Brain microvascular endothelial cell (primary cell): ENCODE measurements at regions not wholly inside any gene's neighbourhood (a gene's known extent, or its start where the extent isn't known, plus 50 kb on each side); places are given as distances from the start of the nearest gene placed in this dataset.

ENCODE experiments used
- DNase-seq: peaks from one replicate; pipeline ENCODE4 v3.0.0-alpha.2; 2020
- H3K27ac ChIP-seq: fragments of 250-450 bp; sonication (Bioruptor Pico); 2 replicates; pipeline ENCODE4 v1.5.1; 2020; ENCODE audit warnings: mild to moderate bottlenecking, moderate library complexity
- H3K27me3 ChIP-seq: fragments of 250-450 bp; sonication (Bioruptor Pico); replicated peaks from 2 replicates; pipeline ENCODE4 v1.5.1; 2020; ENCODE audit warnings: mild to moderate bottlenecking
- H3K36me3 ChIP-seq: fragments of 250-450 bp; sonication (Bioruptor Pico); replicated peaks from 2 replicates; pipeline ENCODE4 v1.5.1; 2020; ENCODE audit warnings: mild to moderate bottlenecking
- H3K4me3 ChIP-seq: 2 replicates; pipeline ENCODE4 v1.5.1; 2011; ENCODE audit warnings: low read depth, mild to moderate bottlenecking, control low read depth, low read length, moderate library complexity
- CTCF ChIP-seq: IDR thresholded peaks from 2 replicates; pipeline ENCODE4 v1.5.1; 2011; ENCODE audit warnings: low read depth, mild to moderate bottlenecking, moderate library complexity, low read length, control low read depth, inconsistent platforms; ENCODE audit errors: missing control alignments
- in situ Hi-C: cut with HindIII; loops from 2 replicates; pipeline ENCODE4 v1.10.0; 2017; ENCODE audit warnings: low sequenced_read_pairs, low pct_ligation_motif_present

DNA sequence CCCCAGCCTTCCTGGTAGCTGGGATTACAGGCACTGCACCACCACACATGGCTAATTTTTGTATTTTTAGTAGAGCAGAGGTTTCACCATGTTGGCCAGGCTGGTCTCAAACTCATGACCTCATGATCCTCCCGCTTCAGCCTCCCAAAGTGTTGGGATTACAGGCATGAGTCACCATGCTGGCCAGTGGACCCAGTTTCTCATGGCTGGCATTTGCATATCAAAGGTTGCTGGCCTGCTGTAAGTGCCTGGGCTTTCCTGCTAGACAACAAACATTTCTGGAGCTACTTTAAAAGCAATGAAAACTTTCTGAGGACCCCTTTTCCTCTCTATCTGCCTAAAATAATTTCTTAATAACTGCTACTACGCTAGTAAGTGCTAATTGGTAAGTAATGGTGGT lies 228.2 kb downstream of the PCDH10 start:
- Histone ChIP-seq H3K4me3 (no peak overlapping the region), H3K27me3 (no peaks in the 10 kb centered on the region), H3K27ac (no peak overlapping the region), H3K36me3 (no peaks in the 10 kb centered on the region)
- in situ Hi-C loops: no loop called here
- no peak for TF ChIP-seq CTCF
- no peak for DNase-seq

- H3K27ac ChIP-seq: no peak overlapping the region
- TF ChIP-seq CTCF: no peak
- H3K4me3 ChIP-seq: no peak overlapping the region
- H3K27me3 ChIP-seq: no peaks in the 10 kb centered on the region
- H3K36me3 ChIP-seq: no peaks in the 10 kb centered on the region
- in situ Hi-C loops: no loop called here
- no peak for DNase-seq
Measured at GRCh38 chr4:133372699-133373098, 223.6 kb downstream of the PCDH10 start.

- in situ Hi-C loops: no loop called here
- Histone ChIP-seq H3K36me3 (no peaks in the 10 kb centered on the region), H3K27ac (no peak overlapping the region), H3K27me3 (no peaks in the 10 kb centered on the region), H3K4me3 (no peak overlapping the region)
- no peak for TF ChIP-seq CTCF
- no peak for DNase-seq
Measured at GRCh38 chr4:133355633-133356032, 206.5 kb downstream of the PCDH10 start.

DNA sequence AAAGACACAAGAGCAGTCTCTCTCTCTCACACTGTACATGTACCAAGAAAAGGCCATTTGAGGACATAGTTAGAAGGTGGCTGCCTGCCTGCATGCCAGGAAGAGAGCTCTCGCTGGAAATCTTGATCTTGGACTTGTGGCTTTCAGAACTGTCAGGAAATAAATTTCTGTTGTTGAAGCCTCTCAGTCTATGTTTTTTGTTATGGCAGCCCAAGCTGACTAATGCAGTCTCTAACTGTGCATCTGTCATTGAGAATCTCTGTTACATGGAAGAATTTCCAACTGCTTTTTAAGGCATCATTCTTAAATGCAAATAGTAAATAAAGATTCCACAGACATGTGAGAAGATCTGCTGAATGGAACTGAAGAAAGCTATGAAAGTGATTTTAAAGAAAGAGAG lies 198.3 kb downstream of the PCDH10 start:
- H3K27me3 ChIP-seq: no peaks in the 10 kb centered on the region
- in situ Hi-C loops: no loop called here
- no peaks in the 10 kb centered on the region for H3K36me3 ChIP-seq
- TF ChIP-seq CTCF: no peak
- H3K4me3 ChIP-seq: no peak overlapping the region
- H3K27ac ChIP-seq: no peak overlapping the region
- no peak for DNase-seq

DNA sequence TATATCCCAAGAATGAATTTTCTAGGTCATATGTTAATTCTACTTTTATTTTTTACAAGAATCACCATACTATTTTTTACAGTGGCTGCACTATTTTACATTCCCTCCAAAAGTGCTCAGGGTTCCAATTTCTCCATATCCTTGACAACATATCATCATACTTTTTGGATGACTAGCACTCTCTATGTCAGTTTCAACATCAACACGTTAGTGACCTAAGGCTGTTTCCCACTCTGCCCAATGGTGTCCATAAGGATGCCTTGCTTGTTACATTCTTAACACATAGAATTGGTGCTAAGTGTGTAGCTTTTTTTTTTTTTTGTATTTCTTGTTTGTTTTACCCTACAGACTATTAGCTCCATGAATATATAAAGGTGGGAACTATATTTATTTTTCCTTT lies 175.4 kb downstream of the PCDH10 start:
- H3K27ac ChIP-seq: no peak overlapping the region
- in situ Hi-C loops: no loop called here
- no peaks in the 10 kb centered on the region for H3K27me3 ChIP-seq
- no peak for DNase-seq
- no peak for TF ChIP-seq CTCF
- H3K4me3 ChIP-seq: no peak overlapping the region
- H3K36me3 ChIP-seq: no peaks in the 10 kb centered on the region

DNA sequence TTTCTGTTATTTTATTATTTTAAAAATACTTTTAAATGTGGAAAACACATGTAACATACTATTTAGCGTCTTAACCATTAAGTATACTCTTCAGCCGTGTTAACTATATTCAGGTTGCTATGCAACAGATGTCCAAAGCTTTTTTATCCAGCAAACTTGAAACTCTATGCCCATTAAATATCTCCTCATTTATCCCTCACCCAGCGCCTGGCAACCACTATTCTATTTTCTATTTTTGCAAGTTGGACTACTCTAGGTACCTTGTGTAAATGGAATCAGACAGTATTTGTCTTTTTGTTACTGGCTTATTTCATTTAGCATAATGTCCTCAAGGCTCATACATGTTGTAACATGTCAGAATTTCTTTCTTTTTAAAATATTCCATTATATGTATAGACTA lies 174.6 kb downstream of the PCDH10 start:
- Histone ChIP-seq H3K27ac (no peak overlapping the region), H3K27me3 (no peaks in the 10 kb centered on the region), H3K4me3 (no peak overlapping the region), H3K36me3 (no peaks in the 10 kb centered on the region)
- no peak for DNase-seq
- in situ Hi-C loops: no loop called here
- TF ChIP-seq CTCF: no peak
